ENCODE measurements at regions not wholly inside any gene's neighbourhood (a gene's known extent, or its start where the extent isn't known, plus 50 kb on each side); places are given as distances from the start of the nearest gene placed in this dataset.

GRCh38 chr18:30113454-30113853, 929.1 kb downstream of the DSC3 start:
- Histone ChIP-seq H3K36me3 (ENCODE audit: control insufficient read depth, insufficient read depth, low read length) (no peaks in the 10 kb centered on the region), H3K4me3 (ENCODE audit: low read depth, low read length) (no peak overlapping the region), H3K27me3 (replicated peaks; ENCODE audit: control insufficient read depth, insufficient read depth, low read length) (no peaks in the 10 kb centered on the region), H3K4me1 (no peaks in the 10 kb centered on the region), H3K9me3 (no peaks in the 10 kb centered on the region)
- CTCF ChIA-PET = no interaction called here
- Mint-ChIP-seq H3K4me3 (ENCODE audit: unreplicated experiment) (no peak overlapping the region), H3K4me1 (ENCODE audit: low read depth, unreplicated experiment) (no peaks in the 10 kb centered on the region), H3K9me3 (ENCODE audit: unreplicated experiment) (no peaks in the 10 kb centered on the region), H3K36me3 (ENCODE audit: insufficient read depth, unreplicated experiment) (no peaks in the 10 kb centered on the region), H3K27ac (ENCODE audit: unreplicated experiment) (no peak overlapping the region), H3K27me3 (ENCODE audit: insufficient read depth, unreplicated experiment) (no peaks in the 10 kb centered on the region)
- DNase-seq = no peak
- no TSS peak for BruUV-seq (replicated peaks)
- TF ChIP-seq, protein P1, sequence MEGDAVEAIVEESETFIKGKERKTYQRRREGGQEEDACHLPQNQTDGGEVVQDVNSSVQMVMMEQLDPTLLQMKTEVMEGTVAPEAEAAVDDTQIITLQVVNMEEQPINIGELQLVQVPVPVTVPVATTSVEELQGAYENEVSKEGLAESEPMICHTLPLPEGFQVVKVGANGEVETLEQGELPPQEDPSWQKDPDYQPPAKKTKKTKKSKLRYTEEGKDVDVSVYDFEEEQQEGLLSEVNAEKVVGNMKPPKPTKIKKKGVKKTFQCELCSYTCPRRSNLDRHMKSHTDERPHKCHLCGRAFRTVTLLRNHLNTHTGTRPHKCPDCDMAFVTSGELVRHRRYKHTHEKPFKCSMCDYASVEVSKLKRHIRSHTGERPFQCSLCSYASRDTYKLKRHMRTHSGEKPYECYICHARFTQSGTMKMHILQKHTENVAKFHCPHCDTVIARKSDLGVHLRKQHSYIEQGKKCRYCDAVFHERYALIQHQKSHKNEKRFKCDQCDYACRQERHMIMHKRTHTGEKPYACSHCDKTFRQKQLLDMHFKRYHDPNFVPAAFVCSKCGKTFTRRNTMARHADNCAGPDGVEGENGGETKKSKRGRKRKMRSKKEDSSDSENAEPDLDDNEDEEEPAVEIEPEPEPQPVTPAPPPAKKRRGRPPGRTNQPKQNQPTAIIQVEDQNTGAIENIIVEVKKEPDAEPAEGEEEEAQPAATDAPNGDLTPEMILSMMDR (IDR thresholded peaks at IDR 0.05; ENCODE audit: insufficient read depth in 1 of 2, low read depth in 1 of 2, low read length in 1 of 2, severe bottlenecking in 1 of 2, unreplicated experiment in 1 of 2) = no peak
- intact Hi-C loops (cut with micrococcal nuclease; ENCODE audit: unreplicated experiment) = no loop called here
- POLR2A ChIA-PET = no interaction called here

GRCh38 chr18:30106356-30106755, 936.2 kb downstream of the DSC3 start:
- BruUV-seq (replicated peaks) = no TSS peak
- Mint-ChIP-seq H3K36me3 (ENCODE audit: insufficient read depth, unreplicated experiment) (no peaks in the 10 kb centered on the region), H3K9me3 (ENCODE audit: unreplicated experiment) (no peaks in the 10 kb centered on the region), H3K27me3 (ENCODE audit: insufficient read depth, unreplicated experiment) (no peaks in the 10 kb centered on the region), H3K27ac (ENCODE audit: unreplicated experiment) (no peak overlapping the region), H3K4me3 (ENCODE audit: unreplicated experiment) (no peak overlapping the region), H3K4me1 (ENCODE audit: low read depth, unreplicated experiment) (no peaks in the 10 kb centered on the region)
- no peak for DNase-seq
- Histone ChIP-seq H3K27me3 (replicated peaks; ENCODE audit: control insufficient read depth, insufficient read depth, low read length) (no peaks in the 10 kb centered on the region), H3K4me3 (ENCODE audit: low read depth, low read length) (no peak overlapping the region), H3K9me3 (no peaks in the 10 kb centered on the region), H3K4me1 (no peaks in the 10 kb centered on the region), H3K36me3 (ENCODE audit: control insufficient read depth, insufficient read depth, low read length) (no peaks in the 10 kb centered on the region)
- CTCF ChIA-PET = no interaction called here
- intact Hi-C loops (cut with micrococcal nuclease; ENCODE audit: unreplicated experiment) = no loop called here
- POLR2A ChIA-PET = no interaction called here
- TF ChIP-seq, protein P1 (IDR thresholded peaks at IDR 0.05; ENCODE audit: insufficient read depth in 1 of 2, low read depth in 1 of 2, low read length in 1 of 2, severe bottlenecking in 1 of 2, unreplicated experiment in 1 of 2) = no peak

DNA sequence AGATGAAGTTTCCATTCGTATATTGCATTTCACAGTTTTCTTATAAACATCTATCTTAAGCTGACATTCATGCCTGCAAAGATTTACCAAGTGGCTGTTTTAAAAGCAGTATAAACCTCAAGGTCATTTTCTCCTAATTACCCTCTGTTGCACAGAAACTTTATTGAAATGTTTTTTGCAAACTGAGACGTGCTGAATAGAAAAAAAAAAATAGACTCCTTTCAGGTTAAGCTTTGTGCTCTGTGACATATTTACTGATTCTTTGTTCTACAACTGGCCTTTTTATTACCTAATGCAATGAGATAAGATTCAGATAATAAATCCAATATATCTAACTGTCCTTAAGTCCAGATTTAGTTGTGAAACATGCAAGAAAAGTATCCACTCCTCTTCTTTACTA, 938.7 kb downstream of the DSC3 start:
- Mint-ChIP-seq H3K27me3 (ENCODE audit: insufficient read depth, unreplicated experiment) (no peaks in the 10 kb centered on the region), H3K4me1 (ENCODE audit: low read depth, unreplicated experiment) (no peaks in the 10 kb centered on the region), H3K9me3 (ENCODE audit: unreplicated experiment) (no peaks in the 10 kb centered on the region), H3K27ac (ENCODE audit: unreplicated experiment) (no peak overlapping the region), H3K4me3 (ENCODE audit: unreplicated experiment) (no peak overlapping the region), H3K36me3 (ENCODE audit: insufficient read depth, unreplicated experiment) (no peaks in the 10 kb centered on the region)
- no peaks in the 10 kb centered on the region for H3K27me3 ChIP-seq (replicated peaks; ENCODE audit: control insufficient read depth, insufficient read depth, low read length)
- ChIA-PET POLR2A (no interaction called here), CTCF (no interaction called here)
- no peaks in the 10 kb centered on the region for H3K4me1 ChIP-seq
- no peak overlapping the region for H3K4me3 ChIP-seq (ENCODE audit: low read depth, low read length)
- H3K36me3 ChIP-seq (ENCODE audit: control insufficient read depth, insufficient read depth, low read length) = no peaks in the 10 kb centered on the region
- BruUV-seq (replicated peaks) = no TSS peak
- intact Hi-C loops (cut with micrococcal nuclease; ENCODE audit: unreplicated experiment) = no loop called here
- no peak for DNase-seq
- no peaks in the 10 kb centered on the region for H3K9me3 ChIP-seq
- TF ChIP-seq, protein P1 (IDR thresholded peaks at IDR 0.05; ENCODE audit: insufficient read depth in 1 of 2, low read depth in 1 of 2, low read length in 1 of 2, severe bottlenecking in 1 of 2, unreplicated experiment in 1 of 2) = no peak
